HG03175 (cell line): ENCODE measurements at regions not wholly inside any gene's neighbourhood (a gene's known extent, or its start where the extent isn't known, plus 50 kb on each side); places are given as distances from the start of the nearest gene placed in this dataset.
"Not testable (repeated sequence)": the region's sequence is repeated elsewhere in the genome, so short reads cannot be mapped to it uniquely, and the experiment has no call there.

Source experiments
- ATAC-seq: cut with Tn5 transposase; IDR thresholded peaks from one replicate; pipeline ENCODE4 v1.9.1; 2021; ENCODE audit warnings: mild to moderate bottlenecking, moderate library complexity; ENCODE audit not compliant: unreplicated experiment

DNA sequence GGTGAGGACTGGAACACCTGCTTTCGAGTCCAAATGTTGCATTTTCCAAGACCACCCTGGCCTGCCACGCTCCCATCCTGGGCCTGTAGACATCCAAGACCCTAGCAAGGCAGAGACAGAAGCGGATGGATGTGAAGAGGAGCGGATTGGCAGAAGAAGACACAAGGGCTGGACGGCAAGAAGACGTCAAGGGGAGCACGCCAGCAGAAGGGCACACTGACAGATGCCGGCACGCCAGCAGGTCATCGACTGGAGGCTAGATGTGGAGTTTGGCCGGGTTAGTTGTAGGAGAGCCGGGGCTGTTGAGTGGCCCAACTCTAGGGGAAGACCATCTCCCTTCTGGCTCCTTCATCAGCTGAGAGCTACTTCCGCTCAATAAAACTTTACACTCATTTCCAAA lies 251.6 kb downstream of the ZWINT start:
- no peak for ATAC-seq

DNA sequence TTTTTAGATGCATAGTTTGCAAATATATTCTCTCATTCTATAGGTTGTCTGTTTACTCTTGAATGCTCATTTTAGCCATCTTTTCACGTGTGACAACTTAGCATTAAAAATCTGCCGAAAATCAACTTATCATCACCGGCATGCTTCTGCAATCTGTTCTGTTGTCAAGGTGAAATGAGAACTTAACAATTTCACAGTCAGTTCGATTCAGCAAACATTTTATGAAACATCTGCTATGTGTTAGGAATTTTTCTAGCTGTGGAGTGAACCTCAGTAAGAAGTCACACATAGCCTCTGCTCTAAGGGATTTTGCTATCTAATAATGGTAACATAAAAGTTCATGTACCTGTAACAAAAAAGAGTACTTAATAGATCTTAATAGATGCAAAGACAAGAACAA lies 256.1 kb downstream of the ZWINT start:
- no peak for ATAC-seq

DNA sequence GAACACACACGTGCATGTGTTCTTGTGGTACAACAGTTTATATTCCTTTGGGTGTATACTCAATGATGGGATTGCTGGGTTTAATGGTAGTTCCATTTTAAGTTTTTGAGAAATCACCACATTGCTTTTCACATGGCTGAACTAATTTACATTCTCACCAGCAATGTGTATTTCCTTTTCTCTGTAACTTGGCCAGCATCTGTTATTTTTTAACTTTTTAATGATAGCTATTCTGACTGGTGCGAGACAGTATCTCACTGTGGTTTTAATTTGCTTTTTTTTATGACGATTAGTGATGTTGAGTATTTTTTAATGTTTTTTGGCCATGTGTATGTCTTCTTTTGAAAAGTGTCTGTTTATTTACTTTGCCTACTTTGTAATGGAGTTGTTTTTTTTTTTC lies 256.6 kb downstream of the ZWINT start:
- no peak for ATAC-seq

DNA sequence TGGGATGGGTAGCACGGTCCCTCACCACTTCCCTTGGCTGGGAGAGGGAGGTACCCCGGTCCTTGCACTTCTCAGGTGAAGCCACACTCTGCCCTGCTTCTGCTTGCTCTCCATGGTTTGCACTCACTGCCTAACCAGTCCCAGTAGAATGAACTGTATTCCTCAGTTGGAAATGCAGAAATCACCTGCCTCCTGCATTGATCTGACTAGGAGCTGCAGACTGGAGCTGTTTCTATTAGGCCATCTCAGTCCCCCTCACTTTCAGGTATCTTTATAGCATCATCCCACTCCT lies 264.9 kb downstream of the ZWINT start:
- ATAC-seq: no peak

DNA sequence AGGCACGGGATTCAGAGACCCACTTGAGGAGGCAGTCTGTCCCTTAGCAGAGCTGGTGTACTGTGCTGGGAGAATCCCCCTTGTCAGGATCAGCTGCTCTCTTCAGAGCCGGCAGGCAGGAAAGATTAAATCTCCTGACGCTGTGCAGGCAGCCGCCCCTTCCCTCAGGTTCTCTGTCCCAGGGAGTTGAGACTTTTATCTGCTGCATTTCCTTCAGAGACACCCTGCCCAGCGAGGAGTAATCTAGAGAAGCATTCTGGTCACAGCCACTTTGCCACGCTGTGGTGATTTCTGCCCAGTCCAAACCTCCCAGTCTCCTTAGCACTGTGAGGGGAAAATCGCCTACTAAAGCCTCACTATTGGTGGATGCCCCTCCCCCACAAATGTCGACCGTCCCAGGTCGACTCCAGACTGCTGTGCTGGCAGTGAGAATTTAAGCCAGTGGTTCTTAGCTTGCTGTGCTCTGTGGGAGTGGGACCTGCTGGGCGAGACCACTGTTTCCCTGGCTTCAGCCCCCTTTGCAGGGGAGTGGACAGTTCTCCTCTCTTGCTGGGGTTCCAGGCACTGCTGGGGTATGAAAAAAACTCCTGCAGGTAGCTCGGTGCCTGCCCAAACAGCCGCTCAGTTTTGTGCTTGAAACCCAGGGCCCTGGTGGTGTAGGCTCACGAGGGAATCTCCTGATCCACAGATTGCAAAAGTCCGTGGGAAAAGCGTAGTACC lies 265.4 kb downstream of the ZWINT start:
- no peak for ATAC-seq

DNA sequence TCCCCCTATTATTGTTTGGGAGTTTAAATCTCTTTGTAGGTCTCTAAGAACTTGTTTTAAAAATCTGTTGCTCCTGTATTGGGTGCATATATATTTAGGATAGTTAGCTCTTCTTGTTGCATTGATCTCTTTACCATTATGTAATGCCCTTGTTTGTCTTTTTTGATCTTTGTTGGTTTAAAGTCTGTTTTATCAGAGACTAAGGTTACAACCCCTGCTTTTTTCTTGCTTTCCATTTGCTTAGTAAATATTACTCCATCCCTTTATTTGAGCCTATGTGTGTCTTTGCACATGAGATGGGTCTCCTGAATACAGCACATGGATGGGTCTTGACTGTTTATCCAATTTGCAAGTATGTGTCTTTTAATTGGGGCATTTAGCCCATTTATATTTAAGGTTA lies 267.4 kb downstream of the ZWINT start:
- not testable (repeated sequence) for ATAC-seq

DNA sequence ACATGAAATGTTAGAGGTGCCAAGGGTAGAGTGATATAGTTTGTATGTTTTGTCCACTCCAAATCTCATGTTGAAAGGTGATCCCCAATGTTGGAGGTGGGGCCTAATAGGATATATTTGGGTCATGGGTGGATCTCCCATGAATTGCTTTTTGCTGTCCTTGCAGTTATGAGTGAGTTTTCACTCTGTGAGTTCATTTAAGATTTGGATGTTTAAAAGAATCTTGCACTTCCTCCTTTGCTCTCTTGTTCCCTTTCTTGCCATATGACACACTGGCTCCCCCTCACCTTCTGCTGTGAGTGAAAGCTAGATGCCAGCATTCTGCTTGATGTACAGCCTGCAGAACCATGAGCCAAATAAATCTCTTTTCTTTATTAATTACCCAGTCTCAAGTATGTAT lies 269.2 kb downstream of the ZWINT start:
- ATAC-seq: no peak

DNA sequence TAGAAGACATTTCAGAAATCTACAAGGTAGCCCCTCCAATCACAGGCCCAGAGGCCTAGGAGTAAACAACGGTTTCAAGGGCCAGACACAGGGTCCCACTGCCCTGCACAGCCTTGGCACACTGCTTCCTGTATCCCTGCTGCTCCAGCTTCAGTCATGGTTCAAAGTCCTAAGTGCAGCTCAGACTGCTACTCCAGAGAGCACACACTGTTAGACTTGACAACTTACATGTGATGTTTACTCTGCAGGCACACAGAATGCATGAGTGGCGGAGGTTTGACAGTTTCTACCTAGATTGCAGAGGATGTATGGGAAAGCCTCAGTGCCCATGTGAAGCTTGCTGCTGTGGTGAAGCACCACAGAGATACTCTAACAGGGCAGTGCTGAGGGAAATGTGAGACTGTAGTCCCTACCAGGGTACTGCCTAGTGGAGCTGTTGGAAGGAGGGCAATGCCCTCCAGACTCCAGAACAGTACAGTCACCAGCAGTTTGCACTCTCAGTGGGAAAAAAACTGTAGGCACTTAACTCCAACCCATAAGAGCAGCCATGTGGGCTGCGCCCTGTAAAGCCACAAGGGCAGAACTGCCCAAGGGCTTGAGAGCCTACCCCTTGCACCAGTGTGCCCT lies 270.0 kb downstream of the ZWINT start:
- ATAC-seq: no peak

DNA sequence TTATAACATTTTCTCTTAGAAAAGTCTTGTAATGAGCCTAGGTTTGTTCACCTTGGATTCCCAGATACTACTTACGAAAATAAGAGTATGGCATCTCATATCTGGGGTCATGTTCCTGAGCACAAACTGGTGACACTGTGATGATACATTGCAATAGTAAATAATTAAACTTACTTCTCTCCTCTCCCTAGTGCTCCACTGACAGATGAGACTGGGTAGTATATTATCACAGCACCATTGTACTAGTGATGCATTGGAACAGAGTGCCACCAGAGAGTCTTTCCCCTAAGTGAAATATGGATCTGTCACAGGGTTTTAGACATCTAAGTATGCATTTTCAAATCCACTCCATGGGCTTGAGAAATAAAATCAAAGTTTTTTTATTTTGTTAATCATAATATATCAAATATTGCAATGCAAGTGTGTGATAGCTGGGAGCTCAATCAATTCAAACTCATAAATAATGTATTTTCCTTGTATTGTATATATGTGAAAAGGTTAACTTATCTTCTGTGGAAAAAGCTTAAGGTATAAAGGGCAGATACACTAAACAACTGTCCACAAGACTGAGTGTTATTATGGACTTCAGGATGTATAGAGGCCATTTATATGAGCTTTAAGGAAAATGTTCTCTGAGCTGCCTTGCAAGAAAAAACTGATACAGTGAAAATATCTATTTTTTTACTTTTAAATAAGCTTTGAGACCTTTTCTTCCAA lies 275.5 kb downstream of the ZWINT start:
- ATAC-seq: no peak

DNA sequence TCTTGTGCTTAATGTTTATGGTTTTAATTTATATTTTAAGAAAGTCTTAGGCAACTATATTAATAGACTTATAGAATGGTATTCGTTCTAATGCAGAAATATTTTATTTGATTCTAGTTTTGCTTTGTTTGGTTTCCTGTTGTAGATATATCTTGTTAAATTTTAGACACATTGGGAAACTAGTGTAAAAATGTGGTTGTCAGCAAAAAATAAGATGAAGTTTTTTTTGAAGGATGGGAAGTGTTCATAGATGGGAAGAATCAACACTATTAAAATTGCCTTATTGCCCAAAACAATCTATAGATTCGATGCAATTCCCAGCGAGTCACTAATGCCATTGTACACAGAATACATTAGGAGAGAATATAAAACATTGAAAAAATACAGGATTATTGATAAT lies 278.9 kb downstream of the ZWINT start:
- no peak for ATAC-seq

DNA sequence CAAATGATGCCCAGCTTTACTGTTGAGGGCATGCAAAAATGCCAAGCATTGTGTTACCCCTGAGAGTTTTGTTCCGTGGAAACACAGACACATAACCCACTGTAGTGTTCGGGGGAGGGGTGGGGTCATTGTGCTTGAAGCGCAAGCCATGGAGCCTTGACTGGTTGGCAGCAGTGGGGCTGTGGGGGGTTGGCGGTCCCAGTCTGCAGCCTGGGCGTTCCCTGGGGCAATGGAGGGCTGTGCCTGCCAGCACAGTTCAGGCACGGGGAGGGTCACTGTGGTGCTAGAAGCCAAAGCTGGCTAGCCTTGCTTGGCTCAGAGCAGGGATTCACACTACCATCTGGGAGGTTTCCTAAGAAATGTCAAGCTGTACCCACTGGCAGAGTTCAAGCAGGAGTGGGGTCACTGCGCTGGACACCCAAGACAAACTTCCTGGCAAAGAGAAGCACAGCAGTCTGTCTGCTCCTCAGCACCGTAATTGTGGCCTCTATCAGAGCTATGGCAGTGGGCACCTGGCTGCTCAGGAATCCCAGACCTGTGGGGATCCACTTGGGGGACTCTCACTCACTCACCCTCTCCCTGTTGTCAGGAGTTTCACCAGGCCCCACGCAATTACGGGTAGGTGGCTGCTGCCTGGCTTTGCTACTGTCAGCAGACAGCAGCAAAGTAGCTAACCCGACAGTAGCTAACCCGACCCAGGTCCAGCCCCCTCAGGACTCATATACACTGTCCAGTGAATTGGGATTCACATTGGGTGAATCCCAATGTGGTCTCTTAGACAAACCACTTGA lies 292.4 kb downstream of the ZWINT start:
- ATAC-seq: no peak

DNA sequence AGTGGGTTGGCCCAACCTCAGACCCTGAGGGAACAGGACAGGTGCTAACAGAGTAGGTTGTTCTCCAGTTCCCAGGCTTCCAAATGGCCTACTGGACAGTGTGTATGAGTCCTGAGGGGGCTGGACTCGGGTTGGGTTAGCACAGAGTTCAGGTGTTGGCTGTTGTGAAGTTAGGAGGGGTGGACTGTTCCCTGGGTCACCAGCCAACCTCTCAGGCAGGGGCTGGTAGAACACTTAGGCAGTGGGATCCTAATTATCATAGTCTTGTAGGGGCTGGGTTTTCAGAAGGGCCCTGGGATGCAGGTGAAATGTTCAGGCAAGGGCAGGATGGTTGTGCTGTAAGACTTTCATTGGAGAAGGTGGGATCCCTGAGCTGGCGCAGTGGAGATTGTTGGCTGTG lies 293.0 kb downstream of the ZWINT start:
- no peak for ATAC-seq

DNA sequence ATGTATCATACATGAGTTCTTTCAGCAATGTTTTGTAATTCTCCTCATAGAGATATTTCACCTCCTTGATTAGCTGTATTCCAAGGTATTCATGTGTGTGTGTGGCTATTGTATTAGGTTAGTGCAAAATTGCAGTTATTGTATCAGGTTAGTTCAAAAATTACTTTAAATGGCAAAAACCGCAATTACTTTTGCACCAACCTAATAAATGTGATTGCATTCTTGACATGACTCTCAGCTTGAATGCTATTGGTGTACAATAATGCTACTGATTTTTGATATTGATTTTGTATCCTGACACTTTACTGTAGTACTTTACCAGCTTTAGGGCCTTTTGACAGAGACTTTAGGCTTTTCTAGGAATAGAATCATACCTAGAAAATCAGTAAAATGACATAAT lies 297.4 kb downstream of the ZWINT start:
- ATAC-seq: no peak

DNA sequence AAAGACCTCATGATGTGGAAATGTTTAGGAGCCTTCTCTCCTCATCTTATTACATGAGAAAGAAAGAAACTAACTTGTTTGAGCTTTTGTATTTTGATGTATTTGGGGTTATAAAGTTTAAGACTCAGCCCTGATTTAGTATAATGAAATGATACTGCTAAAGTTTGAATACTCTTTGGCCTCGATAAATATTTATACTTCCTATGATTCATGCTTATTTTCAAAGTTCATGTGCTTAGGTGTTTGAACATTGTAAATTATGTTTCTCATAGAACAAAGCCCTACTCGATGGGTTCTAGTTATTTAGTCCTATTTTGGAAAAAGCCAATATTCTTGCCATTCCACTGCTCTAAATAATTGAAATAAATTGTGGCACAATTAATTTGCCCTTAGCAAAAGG lies 303.2 kb downstream of the ZWINT start:
- ATAC-seq: no peak

DNA sequence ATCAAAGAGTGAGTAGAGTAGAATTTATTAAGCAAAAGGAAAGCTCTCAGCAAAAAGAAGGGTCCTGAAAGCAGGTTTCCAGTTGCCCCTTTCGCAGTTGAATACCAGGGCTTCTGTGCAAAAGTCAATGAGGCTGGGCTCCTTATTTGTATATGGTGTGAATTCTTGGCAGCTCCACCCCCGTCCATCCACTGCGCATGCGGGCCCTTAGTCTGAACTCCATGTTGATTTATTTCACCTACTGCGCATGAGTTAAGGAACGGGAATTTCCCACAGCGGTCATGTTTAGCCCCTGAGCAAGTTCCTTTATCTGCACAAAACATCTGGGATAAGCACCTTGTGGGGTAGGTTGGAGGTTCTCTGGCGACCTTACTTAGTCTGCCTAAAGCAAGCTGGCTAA lies 325.6 kb downstream of the ZWINT start:
- no peak for ATAC-seq

DNA sequence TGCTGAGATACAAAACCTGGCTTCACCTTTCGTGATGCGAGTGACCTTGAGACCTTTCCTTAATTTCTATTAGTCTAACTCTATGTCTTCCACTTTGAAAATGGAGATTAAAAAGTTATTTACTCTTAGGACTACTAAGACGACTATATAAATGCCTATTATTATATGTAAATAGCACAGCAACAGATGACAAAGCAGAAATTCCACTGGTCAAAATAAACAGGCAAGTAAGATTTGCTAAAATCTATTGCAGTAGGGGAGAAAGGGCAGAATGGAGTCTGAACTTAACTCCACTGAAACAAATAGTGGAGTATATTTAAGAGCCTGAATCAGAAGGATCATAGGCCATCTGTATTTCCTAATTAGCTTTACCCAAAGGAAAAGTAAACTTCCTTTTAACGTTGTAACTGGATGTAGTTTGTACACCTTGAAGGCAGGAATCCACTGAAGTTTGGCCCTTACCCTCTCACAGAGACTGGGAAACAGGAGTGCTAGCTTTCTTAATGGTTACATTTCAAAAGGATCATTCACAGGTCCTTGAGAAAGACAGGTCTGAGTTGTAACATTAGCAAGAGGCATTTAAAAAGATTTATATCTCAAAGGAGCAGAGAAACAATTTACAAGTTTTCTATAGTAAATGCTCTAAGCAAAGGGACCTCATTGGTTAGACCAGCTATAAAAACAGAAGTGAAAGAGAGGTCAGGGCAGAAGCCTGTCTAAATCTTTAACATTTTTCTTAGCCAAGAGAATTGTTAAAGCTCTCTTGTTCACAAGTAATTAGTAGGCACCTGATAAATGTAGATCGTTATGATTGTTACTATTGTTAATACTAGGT lies 332.5 kb downstream of the ZWINT start:
- ATAC-seq: no peak

DNA sequence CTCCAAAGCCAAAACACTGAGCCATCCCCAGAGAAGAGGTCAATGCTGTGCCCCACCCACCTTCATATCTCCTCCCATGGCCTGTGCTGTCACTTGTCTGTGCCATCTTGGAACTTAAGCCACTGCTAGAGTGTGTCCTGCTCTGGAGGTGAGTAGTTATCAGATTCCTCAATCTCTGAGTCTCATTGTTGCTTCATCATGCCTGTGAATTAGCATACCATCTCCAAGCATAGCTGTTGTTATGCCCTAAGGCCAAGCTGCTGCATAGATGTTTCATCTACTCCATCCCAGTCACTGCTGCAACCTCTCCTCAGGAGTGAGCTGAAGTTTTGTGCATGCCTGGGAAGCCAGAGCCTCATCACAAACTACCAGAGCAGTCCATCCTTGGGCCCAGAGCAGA lies 349.0 kb downstream of the ZWINT start:
- ATAC-seq: no peak

DNA sequence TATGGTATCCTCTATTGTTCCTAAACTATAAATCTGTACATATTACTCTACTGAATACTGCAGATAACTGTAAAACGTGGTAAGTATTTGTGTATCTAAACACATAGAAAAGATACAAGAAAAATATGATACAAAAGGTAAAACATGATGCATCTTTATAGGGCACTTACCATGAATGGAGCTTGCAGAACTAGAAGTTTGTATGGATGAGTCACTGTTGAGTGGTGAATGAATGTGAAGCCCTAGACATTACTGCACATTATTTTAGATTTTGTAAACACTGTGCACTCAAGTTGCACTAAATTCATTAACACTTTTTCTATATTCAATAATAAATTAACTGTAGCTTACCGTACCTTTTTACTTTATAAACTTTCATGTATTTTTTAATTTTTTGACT lies 357.5 kb downstream of the ZWINT start:
- ATAC-seq: no peak

DNA sequence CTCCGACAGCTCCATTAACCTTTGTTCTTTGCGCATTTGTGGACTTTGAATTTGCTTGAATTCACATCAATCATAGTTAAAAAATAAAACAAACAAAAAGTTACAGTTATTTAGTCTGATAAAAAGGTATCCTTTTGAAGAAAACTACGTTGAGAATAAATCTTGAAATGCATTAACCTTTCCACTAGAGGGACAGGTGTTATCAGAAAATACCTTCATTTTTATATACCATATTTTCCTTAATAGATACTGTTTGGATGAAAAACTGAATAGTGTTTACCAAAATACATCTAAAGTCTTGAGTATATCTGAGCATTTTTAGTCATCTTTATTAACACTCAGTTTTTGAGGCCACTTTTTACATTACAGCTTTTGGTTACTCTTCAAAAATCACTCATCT lies 371.9 kb downstream of the ZWINT start:
- no peak for ATAC-seq

DNA sequence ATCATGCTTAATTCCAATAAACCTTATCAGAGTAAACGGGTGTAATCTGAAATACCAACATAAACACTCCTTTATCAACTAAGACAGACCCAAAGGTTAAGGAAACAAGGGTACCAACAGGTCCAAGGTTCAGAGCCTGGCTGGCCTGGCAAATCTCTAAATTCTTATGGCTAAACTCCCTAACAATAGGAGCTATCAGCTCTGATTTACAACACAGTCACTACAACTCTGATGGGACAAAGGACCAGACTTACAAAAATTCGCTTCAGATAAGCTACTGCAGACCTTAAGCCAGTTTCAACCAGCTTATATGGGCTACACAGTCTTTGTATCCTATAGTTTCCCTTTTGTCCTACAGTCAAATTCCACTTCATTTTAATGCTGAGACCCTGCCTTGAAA lies 381.9 kb downstream of the ZWINT start:
- ATAC-seq: no peak

DNA sequence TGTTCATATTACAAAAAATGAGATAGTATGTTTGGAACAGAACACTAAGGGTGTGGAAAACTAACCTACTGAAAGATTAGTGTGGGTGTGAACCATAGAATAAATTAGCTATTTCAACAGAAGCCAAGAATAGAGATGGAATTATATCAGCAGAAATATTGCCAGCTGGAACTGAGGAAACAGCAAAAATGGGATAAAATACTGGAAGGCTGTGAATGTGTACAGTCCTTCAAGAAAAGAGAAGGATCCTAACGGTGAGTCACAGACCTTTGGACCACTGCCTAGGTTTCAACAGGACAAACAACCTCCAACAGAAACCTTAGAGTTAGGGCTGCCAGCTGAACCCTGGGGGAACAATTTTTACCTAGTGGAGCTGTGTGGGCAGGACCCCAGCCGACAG lies 395.0 kb downstream of the ZWINT start:
- ATAC-seq: no peak
